Activated gamma-delta T cell (primary cell): ENCODE measurements at regions not wholly inside any gene's neighbourhood (a gene's known extent, or its start where the extent isn't known, plus 50 kb on each side); places are given as distances from the start of the nearest gene placed in this dataset.

Experiments
- DNase-seq: peaks from one replicate; lab custom pipeline; 2025; lab: John Stamatoyannopoulos, UW

DNA sequence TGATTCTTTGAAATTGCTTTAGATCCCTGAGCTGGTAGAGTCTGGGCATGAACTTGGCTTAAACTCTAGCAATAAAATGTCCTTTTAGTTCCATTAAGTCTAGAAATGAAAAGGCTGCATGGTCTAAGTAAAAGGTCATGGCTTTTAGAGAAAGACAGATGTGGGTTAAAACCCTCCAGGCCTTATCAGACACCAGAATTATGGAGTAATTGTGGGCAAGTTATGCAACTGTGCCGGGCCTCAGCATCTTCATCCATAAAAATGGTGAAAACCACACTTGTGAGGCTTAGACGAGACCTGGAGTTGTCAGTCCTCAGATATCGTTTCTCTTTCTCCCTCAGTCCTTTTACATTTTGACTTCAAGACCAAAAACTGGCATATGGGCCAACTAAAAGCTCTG is 597.9 kb upstream of the KIRREL3 start:
- no peak for DNase-seq

DNA sequence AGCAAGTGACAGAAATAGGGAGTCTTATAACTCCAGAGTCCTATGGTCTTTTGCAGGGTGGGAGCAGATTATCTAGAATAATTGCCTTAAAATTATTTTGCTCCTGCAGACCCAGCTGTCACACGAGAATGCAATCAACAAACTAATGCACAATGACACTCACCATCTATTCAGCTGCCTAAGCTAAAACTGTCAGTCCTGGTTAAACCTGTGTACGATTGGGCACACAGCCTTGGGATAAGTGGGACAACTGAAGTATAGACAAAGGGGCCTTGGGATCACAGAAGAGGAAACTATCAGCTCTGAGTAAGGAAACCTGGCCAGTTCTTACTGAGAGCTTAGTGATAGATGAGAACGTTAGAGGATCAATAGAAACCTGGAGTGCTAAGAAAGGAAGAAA is 595.9 kb upstream of the KIRREL3 start:
- no peak for DNase-seq

DNA sequence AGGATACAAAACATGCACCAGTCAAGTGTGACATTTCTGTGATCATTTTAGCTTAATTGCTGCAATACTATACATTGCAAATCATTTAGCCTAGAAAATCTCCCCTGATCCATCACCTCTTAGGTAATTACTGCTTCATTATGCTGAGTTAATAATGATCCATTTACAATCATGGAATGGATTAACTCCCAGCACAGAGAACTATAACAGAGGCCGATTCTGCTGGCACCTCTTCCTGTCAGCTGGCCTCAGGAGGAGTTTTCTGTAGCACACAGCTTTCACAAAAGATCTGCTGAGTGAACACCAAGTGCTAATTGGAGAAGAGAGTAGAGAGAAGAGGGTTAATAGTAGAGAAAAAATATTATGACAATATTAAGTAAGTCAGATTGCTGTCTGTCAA is 591.8 kb upstream of the KIRREL3 start:
- DNase-seq: no peak

DNA sequence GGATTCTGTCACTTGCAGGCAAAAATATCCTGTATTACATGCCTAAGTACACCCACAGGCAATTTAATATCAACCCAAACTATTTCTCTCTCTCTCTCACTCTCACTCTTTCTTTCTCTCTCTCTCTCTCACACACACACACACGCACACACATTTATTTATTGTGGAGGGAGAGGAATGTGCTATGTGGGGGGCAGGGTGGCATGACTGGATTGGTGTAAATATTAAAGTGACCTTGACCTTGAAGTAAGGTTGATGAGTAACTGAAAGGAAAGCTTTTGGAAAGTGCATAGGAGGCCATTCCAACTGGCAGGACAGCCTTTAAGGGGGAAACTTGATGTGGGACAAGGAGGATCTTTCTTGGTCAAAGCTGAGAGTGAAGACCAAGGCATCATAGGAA is 589.7 kb upstream of the KIRREL3 start:
- DNase-seq: no peak

DNA sequence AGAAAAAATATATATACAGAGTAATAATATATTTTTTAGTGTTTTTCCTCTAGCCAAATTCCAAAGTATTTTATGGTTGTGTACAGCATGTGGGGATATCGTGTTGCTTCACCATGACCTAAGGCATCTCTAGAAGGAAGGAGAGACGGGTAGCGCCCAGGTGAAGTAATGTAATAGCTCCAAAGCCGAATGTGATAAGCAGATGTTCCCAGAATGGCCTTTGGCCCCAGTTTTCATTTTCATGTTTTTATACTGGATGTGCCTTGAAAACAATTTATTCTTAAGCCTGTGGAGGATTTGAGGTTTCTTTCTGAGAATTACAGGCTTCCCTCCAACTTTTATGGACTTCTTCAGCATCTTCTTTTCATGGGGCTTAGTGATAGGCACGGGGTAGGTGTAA is 587.9 kb upstream of the KIRREL3 start:
- DNase-seq: no peak

DNA sequence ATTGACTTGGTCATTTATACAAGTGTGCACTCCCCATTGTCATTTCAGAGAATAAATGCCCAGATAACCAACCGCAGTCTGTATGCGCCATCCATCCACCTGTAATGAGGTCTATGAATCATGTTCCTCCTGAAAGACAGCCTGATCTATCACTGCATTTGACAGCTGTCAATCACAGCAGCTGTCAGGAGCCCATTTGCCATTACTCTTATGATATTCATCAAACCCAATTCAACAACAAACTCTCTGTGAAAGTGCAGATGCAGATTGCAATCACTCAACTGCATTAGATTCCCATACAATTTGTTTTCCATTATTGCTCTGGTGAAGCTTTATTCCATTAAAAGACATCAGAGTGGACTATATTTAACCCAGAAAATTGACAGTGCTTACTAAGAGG is 586.9 kb upstream of the KIRREL3 start:
- no peak for DNase-seq

DNA sequence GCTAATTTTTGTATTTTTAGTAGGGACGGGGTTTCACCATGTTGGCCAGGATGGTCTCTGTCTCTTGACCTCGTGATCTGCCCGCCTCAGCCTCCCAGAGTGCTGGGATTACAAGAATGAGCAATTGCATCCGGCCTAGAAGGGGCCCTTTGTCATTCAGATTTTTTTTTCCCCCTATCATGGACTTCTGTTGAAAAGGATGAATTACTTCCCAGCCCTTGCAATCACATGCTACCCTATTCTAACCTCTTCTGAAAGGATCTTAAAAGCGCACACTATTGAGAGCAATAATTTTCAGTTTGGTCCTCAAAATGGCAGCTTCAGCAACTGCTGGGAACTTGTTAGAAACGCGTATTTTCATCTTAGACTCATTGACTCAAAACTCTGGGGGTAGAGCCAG is 575.6 kb upstream of the KIRREL3 start:
- no peak for DNase-seq

DNA sequence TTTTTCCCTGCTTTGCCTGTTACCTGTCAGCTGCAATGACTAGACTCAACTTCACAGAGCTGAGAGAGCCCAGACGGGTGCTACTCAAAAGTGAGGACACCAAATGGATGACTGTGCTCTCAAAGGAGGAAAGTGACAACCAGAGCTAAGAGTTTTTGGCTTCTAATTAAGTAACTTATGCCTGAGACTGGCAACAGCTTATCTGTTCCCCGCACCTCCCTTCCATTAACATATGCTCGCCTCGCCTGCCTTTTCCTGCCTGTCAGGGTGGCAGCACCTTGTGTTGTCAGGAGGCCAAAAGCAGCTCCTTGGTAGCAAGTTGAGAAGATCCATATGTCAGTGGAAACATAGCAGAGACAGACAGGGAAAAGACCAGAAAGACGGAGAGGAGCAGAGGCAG is 573.9 kb upstream of the KIRREL3 start:
- DNase-seq: no peak

DNA sequence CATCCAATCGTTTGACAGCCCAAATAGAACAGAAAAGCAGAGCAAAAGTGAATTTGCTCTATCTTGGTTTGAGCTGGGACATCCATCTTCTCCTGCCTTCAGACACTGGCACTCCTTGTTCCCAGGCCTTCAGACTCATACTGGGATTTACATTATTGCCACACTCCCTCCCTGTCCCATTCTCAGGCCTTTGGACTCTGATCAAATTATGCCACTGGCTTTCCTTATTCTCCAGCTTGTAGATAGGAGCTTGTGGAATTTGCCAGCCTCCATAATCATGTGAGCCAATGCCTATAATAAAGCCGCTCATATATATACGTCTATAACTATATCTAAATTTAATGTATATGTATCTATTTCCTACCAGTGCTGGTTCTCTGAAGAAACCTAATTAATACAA is 568.3 kb upstream of the KIRREL3 start:
- DNase-seq: no peak

DNA sequence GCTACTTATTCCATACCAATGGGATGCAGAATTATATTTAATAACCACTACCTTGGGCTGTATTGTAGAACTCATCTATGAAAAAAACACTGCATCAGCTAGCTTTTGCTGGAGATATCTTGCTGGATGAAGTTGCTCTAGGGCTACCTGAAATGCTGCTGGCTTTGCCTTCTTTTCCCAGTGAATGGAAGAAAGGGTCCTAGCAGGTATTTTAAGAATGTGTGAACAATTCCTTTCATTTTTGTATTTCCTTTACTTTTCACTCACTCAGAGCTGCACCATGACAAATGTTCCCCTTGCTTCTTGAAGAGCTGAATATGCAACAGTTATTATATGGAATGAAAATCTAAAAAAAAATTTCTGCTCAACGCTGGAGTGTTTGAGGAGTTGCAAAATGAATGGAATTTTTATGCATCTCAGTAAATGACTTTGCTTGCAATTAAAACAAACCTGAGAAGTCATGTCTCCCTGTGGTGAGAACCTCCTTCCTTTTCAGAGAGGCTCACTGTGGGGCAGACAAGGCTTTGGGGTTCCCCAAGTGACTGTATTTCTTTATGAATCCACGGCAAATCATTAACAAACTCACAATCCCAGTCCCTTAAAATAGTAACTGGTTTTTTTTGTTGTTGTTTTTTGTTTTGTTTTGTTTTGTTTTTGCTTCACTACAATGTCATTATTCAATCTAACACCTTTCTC is 566.8 kb upstream of the KIRREL3 start:
- DNase-seq: no peak

DNA sequence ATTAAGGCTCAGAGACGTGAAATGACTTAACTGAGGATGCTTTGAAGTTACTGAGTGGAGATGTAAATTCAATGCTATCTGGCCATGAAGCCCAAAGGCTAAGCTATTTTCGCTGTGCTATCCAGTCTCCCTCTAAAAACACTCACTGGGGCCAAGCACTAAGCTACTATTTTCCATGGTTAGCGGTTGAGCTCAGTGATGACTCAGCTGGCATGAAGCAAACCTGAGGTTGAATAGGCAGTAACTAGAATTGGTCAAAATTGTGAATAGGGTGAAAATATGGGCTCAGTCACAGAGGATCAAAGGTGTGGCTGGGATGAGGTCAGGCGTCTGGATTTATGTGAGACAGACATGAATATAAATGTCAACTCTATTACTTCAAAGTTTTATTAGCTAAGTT is 564.2 kb upstream of the KIRREL3 start:
- DNase-seq: no peak

DNA sequence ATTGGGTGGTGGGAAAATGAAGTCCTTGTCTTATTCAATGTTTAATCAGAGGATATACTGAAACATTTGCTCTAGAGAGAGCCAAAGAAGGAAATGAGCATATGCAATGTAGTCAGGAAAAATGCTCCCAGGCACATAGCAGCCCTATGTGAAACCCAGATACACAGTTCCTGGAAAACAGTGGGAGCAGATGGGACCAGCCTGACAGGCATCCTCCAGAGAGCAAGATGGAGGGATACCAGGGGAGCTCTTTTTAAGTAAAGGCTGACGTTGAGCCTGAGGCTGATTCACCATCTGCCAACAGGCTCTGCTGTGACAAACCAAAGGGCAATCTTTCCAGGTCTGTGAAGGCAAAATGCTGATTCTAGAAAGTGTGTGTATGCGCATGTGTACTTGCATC is 559.4 kb upstream of the KIRREL3 start:
- DNase-seq: no peak

DNA sequence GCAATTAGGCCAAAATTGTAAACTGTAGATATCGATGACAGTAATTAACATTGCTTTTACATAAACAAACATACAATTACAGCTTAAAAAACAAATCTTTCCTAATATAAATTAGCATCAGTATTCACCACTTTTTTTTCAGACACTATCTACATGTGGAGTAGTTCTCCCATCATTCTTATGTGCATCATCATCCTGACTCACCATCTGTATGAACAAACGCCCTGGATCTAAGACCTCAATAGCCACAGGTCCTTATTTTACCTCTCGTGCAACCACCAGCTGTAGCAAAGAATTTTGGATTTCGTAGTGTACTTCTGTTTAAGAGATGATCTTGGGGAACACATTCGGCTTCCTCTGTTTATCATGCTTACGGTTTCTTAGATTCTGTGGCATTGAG is 551.9 kb upstream of the KIRREL3 start:
- no peak for DNase-seq

DNA sequence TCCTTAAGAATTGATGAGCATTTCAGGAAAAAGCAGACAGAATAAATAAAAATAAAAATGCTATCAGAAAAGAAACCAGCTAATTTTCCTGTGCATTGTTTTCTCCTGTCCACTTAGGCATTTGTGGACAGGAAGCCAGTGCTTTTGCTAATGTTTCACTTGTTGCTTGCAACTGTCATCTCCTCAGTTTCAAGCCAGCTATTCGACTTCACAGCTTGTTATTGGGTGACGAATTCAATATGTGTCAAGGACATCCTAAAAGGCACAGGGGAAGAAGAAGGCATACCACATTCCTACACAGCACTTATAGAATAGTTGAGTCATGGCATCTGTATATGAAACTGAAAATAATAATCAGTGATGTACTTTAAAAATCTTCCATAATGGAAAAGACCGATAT is 530.6 kb upstream of the KIRREL3 start:
- DNase-seq: no peak

DNA sequence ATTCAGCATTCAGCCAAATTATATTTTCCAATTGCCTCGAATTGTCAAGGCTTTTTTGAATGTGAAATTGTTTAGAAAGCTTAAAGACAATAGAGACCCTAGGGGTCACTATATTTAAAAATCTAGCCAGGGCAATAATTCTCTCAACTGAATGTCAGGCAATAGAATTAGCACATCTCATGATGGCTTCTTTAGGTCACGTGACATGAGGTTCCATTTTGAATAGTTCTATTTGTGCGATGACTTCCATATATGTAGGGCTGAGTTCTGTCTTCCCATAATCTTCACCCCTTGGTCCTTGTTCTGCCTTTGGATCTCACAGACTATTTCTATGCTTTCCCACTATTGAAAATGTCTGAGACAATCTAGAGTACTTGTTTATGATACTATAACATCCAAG is 527.7 kb upstream of the KIRREL3 start:
- DNase-seq: no peak

DNA sequence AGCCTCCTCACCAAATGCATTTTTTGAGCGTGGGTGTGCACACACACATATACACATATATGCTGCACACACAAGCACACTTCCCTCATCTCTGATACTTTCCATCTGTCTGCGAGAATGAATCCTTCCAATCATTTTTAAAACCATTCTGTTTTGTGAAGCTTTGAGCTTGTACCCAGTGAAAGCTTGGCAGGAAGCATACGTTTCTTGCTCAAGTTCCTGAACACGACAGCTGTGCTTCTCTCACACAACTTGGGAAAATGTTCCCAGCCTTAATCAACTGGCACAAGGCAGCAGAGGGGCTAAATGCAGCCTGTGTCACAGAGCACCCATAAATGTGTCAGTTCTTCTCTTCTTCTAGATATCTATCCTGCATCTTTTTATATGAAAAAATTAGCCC is 524.0 kb upstream of the KIRREL3 start:
- no peak for DNase-seq

DNA sequence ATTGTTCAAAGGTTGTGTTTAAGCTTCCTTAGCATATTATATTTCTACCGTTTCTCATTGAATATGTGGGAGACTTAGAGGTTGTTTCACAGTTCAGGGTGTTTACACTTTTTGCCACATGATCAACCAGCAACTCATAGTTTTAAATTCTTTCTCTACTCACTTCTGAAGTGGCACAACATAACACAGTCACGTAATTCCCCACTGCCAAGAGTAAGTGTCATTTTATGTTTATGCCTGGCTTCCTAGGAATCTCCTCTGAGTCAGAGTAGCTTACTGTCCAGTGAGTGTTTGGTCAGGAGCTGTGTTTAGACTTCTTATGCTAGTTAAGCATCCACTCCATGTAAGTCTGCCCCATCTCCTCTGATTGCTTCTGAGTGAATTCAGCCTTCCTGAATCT is 520.8 kb upstream of the KIRREL3 start:
- no peak for DNase-seq

DNA sequence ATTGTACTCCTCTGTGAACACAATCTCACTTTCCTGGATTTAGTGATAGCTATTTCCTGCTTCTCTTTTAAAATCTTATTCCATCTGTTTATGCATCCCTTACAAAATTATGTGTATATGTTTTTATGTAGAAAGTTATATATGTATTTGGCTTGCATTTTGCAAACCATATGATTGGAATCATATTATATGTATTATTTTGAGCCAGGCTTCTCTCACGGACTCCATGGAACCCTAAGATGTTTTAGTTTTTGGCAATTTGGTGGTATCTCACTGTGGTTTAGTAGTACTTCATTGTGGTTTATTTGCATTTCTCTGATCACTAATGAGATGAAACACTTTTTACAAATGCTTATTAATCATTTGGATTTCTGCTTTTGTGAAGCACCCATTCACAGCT is 507.3 kb upstream of the KIRREL3 start:
- DNase-seq: no peak

DNA sequence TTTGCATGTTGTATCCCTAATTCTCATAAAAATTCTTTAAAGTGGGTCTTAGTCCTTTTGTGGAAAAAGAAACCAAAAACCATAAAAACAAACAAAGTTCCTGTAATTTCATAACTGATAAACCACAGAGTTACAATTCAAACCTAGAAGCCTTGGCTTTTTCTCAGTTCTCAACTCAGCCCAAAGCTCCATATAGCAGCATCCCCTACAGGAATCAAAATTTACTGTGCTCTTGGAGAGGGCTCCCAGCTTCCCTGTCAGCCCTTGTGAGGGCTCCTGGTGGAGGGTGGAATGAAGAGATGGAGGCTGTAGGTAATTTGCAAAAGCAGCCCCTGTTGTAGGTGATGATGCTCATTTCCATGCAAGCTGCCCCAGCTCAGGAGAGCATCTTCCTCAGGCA is 506.1 kb upstream of the KIRREL3 start:
- DNase-seq: no peak

DNA sequence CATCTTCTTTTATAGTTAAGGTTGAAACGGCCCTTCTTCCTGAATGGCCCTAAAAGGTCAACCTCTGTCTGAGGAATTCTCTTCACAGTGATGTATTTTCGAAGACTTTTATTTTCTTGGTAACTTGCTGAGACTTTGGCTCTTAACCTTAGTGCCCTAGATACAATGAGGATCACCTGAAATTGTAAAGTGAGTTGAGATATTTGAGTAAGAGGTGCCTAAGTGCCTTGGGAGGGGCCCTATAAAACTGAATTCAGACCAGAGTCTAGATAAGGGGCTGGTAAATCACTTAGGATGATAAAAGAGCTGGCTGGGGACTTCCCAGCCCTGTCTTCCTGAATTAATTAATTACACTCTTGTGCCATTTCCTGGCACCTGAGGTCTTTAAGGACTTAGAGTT is 505.6 kb upstream of the KIRREL3 start:
- DNase-seq: no peak

DNA sequence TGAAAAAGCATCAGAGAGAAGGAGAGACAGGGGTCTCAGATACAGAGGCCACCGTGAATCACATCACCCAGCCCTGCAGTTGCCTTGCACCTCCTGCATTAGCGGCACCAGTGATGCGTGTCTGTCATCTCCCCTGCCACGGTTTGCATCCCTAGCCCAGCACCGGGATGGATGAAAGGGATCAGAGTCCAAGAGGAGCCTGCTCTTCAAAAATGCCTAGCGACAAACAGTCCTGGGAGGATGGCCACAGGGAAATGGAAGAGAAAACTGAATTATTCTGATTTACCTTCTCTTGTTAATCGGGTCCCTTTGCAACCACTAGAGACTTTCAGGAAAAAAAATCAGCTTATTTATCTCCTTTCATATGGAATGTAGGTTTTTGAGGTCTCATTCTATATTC is 495.6 kb upstream of the KIRREL3 start:
- DNase-seq: no peak

DNA sequence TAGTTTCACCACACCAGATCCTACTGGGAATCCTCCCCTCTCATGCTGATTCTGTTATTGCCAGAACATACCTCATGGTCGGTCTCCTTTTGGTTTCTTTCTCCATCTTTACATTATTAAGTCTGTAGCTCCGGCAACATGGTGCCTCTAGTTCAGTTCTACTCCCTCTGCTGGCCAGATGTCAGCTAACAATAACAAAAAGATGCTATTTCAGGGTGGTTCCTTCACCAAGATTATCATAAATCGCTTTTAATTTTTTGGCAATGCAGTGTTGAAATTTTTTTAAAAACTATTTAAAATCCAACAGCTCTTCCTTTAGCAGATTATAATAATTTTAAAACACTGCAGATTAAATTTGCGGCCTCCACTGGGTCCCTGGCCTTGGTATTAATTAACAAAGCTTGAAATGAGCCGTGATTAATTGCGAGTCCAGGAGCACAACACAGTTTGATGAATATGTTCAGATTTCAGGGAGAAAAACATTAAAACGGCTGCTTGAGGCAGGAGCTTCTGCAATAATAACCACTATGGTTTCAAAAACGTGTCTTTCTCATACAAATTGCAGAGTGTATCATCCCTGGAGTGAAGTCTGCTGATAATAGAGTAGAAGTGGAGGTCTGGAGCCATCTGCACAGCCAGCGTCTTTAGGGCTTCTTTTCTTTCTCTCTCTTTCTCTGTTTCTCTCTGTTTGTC is 492.9 kb upstream of the KIRREL3 start:
- DNase-seq: no peak

DNA sequence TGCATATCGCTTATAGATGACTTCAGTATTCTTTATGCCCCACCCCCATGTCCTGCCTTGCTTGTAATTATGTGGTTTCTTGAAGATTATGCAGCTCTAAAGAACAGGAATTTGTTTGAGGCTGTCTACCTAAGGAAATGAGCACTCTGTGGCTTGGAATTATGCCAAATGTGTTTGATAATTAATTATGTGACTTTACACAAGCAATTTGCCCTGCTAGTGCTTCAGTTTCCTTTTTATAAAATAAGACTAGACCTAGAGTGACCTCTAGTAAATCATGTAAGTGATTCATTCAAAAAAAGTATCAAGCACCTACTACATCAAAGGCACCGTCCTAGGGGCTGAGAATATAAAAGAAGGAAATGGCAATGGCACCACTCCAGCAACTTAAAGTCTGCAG is 491.5 kb upstream of the KIRREL3 start:
- no peak for DNase-seq

DNA sequence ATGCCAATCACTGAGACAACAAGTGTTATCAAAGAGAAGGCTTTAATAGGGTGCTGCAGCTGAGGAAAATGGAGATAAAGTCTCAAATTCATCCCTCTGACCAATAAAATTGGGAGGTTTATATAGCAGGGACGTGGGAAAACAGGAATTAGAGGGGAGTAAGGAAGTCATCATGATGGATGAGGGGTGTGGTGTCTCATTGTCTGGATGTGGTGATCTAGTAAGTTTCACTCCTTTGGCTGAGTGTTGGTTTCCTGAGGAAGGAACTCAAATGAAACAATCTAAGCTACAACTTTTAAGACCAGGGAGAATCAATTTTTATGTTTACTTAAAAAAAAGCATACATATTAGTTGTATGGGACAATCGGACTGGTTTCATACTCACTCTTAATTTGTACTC is 491.0 kb upstream of the KIRREL3 start:
- DNase-seq: no peak
